DMS53 (cell line): ENCODE measurements at regions not wholly inside any gene's neighbourhood (a gene's known extent, or its start where the extent isn't known, plus 50 kb on each side); places are given as distances from the start of the nearest gene placed in this dataset.
"Not testable (repeated sequence)": the region's sequence is repeated elsewhere in the genome, so short reads cannot be mapped to it uniquely, and the experiment has no call there.

Source experiments
- DNase-seq: peaks from one replicate; lab custom pipeline; 2025; lab: John Stamatoyannopoulos, UW

DNA sequence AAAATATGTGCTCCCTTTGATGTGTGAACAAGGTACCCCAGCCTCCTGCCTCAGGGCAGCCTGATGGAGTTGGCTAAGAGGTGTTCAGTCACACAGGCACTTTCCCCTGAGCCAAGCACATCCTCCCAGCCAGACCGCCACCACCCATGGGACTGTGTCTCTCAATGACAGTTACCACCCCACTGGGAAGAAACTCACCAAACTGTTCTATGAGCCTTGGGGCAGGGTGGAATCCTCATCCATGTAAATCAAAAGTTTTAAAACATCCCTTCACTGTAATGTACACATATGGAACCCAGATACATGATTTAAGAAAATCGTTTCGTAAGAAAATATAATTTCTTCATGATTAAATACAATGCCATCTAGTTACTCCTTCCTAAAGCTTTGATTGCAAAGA is 138.4 kb upstream of the LSM14A start:
- DNase-seq = no peak

DNA sequence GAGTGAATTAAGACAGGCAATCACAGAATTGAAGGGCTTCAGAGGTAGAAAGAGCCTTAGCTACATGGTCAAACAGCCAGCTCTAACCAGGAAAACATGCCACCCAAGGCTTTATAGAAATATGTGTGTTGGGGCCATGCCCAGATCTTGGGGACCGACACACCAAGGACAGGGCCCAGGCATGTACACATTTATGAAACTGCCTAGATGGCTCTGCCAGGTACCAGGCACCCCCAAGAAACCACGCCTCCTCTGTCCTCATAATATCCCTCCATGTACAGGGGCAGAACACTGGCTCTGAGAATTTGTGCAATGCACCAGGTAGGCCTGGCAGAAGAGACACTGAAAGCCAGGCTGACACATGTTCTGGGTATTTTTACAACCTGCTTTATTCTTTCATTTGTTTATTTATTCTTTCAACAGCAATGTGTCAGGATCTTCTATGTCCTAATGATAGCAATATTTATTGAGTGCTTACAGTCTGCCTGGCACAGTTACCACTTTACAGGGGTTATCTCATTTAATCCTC is 137.9 kb upstream of the LSM14A start:
- DNase-seq = no peak

DNA sequence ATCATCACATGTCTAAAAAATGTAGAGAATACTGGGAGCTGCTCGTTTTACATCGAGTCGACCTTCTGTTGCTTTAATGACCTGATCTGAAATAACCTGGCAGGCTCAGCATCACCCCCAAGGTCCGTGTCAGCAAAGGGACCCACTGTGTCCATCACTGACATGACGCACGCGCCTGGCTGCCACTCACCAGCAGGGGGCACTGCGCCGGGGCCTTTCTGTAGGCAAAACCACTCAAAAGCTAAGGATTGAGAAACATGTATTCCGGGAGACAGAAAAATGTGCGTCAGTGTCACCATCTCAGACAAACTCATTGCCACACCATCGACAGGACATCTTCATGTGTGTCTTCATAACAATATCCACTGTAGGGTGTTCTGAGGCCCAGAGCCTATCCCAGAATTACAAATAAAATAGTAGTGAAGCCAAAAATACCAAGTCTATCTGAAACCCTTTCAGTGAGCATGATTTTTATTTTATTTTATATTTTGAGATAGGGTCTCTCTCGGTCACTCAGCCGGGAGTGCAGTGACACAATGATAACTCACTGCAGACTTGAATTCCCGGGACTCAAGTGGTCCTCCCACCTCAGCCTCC is 130.3 kb upstream of the LSM14A start:
- peak; percentile 59 for DNase-seq

DNA sequence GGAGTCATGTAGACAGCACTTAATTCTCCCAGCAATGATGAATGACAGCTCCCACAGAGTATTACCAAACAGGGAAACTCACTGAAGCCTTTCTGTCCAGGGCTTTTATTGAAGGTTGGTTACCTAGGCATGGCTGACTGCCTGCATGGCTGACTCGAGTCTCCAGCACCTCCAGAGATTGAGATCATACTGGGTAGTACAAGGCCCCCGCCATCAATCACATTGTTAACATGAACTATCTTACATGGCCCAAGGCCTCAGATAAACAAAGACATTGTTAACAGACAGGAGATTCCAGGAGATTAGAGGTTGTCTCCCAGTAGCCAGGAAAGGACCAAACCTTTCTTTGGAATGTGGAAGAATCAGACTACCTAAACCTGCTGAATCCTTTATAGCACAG is 128.3 kb upstream of the LSM14A start:
- no peak for DNase-seq

DNA sequence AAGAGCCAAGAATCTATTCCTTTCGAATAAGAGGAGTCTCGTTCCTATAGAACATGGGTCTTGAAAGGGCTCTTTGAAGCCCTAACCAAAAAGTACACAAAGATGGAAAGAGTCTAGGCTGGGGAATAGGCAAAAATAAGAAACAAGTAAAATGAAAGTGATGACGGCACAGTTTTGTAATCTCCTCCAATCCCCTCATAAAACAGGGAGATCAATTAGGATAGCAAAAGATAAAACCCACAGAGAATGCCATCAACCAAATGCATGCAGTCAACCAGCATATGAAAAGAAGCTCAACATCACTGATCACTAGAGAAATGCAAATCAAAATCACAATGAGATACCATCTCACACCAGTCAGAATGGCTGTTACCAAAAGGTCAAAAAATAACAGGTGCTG is 122.4 kb upstream of the LSM14A start:
- DNase-seq = no peak

DNA sequence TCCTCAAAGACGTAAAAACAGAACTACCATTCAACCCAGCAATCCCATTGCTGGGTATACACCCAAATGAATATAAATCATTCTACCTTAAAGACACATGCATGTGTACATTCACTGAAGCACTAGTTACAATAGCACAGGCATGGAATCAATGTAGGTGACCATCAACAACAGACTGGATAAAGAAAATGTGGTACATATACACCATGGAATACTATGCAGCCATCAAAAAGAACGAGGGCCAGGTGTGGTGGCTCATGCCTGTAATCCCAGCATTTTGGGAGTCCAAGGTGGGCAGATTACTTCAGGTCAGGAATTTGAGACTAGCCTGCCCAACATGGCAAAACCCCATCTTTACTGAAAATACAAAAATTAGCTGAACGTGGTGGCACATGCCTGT is 121.9 kb upstream of the LSM14A start:
- DNase-seq = not testable (repeated sequence)

DNA sequence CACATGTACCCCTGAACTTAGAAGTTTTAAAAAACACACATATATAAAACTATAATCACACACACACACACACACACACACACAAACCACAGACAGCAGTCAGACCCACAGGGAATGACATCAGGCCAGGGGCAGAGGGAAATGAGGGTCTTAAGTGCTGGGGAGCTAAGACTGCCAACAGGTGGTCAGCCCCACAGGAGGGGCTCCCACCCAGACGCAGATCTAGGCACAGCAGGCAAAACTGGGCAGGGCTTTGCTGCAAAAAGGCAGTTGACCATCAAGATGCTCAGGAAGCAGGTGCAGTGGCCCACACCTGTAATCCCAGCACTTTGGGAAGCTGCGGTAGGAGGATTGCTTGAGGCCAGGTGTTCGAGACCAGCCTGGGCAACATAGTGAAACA is 121.0 kb upstream of the LSM14A start:
- DNase-seq = no peak

DNA sequence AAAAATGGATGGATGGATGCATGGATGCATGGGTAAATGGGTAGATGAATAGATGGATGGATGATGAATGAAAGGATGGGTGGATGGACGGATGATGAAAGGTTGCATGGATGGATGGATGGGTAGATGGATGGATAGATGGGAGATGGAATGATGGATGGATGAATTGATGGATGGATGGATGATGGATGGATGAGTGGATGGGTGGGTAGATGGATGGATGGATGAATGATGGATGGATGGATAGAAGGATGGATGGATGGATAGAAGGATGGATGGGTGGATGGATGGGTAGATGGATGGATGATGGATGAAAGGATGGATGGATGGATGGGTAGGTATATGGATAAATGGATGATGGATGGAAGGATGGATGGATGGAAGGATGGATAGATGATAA is 115.1 kb upstream of the LSM14A start:
- no peak for DNase-seq

DNA sequence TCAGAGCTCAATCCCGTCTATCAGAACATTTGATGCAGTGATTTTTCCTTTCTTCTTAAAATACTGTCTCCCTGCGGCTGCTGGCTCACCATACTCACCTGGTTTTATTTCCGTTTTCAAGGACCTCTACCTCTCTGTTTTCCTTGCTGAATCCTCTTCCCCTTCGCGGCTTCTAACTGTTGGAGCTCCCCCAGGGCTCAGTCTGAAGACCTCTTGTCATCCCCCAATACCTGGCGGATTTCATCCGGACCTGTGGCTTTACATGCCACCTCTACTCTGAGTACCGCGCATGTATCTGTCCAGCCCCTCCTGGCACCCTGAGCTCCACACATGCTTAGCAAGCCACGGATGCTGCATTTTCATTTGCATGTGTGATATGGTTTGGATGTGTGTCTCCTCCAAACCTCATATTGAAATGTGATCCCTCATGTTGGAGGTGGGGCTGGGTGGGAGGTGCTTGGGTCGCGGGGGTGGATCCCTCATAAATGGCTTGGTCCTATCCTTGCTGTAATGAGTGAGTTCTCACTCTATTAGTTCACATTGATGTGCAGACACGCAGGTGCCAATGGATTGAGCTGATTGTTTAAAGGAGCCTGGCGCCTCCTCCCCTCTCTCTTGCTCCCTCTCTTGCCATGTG is 106.2 kb upstream of the LSM14A start:
- no peak for DNase-seq

DNA sequence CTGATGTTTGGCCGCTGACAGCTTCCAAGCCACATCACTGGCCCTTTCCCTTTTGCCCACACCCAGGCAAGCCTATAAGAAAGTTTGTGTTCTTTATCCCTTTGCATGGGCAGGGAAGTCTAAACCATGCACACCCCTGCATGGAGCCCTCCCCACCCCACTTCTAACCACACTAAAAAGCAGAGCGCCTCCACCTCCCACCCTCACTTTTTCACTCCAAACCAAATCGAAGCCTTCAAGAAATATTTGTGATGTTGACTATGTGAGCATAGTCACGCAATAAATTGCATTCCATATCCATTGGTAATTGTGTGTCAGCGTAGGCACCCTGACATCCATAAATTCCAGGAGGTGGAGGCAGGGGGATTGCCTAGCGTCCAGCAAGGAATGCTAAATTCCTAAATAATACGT is 104.4 kb upstream of the LSM14A start:
- no peak for DNase-seq

DNA sequence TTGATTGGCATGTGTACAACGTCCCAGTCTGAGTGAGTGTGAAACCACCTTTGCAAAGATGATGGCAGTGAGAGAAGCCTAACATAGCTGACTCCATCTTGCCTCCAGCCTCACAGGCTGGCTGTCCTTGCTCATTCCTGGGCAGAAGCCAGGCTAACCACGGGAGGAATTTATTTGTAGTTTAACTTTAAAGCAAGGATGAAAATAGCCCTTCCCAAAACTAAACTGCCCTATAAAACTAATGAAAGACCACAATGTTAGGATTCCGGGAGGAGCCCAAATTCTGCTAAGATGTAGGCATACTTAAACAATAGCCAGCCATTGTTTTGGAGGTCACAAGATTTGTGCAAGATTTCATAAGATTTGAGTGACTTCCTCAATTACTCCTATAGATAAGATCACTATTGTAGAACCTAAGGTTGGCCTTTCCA is 96.6 kb upstream of the LSM14A start:
- no peak for DNase-seq

DNA sequence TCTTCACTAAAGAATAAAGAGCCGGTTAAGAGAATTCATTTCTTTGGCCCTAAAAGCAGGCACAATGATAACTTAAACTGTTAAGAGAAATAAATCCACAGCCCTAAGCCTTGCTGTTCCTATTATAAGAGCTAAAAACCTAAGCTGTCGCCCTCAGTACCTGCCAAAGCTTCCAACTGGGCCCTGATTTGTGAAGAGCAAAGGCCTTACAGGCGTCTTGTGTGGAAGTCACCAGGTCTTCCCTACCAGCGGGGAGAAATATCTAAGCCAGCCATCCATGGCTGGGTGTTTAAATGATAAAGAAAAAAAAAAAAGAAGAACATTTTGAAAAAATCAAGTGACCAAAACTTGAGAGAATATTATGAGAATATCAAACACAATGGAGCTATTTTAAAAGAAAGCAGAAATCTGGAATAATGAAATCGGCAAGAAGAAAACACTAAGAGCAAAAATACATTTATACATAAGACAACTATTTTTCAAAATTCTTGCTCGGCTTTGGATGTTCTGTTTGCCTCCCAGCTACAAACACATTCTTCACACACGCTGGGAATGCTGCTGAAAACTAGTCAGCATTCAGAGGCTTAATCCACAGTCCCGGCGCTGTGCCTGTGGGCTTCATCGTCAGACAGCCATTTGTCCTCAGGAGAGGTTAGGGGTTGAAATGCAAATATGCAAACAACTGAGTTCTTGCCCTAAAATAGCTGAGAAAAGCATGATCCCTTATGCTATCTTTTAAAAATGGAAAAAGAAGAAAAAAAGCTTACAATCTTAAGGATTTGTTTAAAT is 89.8 kb upstream of the LSM14A start:
- DNase-seq = no peak

DNA sequence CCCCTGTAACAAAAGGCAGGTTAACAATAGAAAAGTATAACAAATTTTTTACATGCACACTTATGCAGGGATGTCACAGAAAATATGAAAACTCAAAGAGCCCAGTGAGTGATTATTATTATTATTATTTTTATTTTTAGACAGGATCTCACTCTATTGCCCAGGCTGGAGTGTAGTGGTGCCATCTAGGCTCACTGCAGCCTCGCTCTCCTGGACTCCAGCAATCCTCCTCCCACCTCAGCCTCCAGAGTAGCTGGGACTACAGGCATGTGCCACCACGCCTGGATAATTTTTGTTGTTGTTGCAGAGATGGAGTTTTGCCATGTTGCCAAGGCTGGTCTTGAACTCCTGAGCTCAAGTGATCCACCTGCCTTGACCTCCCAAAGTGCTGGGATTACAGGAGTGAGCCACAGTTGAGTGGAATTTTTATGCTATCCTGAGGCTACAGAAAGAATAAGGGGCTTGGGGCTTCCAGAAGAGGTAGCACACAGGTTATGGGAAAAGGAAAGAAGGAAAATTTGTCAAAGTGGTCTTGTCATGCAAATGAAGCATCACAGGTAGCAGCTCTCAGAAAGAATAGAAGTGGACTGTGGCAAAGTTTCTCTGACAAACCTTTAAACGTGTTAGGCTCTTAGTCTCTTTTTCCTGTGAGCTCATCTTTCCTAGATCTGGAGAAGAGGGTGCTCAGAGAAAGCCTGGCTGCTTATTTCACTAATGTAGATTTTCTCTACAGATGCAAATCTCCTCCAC is 87.7 kb upstream of the LSM14A start:
- DNase-seq = no peak

DNA sequence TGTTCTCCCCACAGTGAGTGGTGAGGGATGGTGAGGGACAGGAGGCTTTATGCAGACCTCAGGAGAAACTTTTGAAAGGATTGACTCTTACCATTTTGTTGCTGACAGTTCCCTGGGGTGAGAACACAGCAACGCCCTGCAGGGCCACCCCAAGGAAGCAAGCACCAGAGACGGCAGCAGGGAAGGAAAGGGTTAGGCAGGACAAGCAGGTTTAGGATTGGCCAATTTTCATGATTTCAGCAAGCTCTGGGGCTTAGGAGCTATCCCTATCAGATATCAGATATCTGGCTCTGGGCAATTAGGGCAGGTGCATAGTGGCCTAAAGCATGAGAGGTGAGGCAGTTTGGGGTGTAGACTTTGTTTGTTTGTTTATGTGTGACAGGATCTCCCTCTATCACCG is 87.0 kb upstream of the LSM14A start:
- no peak for DNase-seq

DNA sequence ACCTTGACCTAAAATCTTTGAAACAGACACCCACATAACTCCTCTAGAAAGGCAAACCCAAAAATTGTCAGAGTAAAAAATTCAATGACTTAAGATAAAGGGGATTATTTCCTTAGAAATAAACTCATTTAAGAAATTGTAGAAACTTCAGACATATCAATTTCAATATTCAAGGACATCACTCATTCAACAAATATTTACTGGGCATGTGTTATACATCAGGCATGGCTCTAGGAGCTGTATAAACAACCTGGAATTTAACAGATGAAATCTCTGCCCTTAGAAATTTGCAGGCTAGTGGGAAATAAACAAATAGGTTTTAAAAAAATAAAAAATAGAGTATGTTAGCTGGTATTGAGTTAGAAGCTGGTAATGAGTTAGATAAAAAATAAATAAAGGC is 84.0 kb upstream of the LSM14A start:
- no peak for DNase-seq

DNA sequence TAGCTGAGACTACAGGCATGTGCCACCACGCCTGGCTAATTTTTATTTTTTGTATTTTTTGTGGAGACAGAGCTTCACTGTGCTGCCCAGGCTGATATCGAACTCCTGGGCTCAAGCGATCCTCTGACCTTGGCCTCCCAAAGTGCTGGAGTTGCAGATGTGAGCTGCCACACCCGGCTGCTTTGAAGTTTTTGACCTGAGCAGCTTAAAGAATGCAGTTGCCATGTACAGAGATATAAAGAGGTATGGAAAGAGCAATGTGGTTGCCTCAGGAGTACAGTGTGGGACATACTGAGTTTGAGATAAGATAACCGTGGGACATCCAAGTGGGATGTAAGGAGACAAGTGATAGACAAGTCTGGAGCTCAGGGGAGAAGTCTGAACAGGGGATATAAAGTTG is 82.7 kb upstream of the LSM14A start:
- no peak for DNase-seq

DNA sequence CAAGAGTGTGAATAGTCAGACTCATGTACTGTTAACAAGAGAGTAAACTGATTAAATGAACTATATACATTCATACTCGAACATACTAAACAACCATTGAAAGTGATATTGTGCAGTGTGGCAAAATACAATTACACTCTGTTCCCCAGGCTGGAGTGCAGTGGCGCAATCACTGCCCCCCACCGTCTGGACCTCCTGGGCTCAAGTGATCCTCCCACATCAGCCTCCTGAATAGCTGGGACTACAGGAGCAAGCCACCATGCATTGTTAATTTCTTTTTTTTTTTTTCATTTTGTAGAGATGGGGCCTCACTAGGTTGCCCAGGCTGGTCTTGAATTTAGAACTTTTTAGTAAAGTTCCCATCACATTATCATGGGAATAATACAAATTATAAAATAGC is 77.3 kb upstream of the LSM14A start:
- DNase-seq = no peak

DNA sequence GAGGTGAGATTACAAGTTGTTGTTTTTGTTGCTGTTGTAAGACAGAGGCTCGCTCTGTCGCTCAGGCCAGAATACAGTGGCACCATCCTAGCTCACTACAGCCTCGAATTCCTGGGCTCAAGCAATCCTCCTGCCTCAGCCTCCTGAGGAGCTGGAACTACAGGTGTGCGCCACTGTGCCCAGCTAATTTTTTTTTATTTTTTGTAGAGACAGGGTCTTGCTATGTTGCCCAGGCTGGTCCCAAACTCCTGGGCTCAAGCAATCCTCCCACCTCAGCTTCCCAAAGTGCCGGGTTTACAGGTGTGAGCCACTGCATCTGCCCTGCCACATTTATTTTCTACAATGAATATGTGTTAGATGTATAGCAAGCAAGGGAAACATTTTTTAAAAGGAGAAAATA is 76.9 kb upstream of the LSM14A start:
- DNase-seq = not testable (repeated sequence)

DNA sequence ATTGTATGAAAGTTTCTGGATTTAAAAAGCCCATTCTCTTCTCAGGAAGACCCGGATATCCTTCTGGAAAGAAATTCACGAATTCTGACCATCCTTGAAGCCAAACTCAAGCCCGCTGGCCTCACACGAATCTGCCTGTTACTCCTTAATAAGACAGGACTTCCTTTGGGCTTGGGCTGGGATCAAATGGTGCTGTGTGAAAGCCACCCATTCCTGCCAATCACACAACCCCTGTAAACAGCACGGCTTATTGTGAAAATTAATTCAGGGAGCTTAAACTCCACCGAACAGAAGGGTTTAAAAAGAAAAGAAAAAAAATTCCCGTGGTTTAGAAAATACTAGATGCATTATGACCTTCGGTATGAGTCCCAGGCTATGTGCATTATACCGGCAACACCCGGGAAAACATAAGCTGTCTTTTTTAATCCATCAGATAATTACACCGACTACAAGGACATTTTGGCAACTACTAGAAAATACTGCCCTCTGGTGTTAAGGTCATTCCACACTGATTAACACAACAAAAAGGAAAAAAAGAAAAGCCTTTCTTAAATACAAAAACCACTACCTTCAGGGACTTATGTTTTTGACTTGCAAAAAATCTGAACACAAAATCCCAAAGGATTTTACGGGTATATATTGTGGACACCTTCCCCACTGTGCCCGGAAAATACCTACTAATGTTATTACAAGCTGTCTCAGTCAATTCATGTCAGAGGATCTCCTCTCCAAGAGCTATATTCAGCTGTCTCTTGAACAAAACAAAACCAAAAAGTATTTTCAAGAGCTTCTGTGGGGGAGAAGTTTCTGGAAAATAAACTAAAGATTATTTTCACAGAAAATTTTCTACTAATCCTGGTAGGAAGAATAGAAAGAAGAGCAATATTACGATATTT is 76.0 kb upstream of the LSM14A start:
- DNase-seq = peak; percentile 72

DNA sequence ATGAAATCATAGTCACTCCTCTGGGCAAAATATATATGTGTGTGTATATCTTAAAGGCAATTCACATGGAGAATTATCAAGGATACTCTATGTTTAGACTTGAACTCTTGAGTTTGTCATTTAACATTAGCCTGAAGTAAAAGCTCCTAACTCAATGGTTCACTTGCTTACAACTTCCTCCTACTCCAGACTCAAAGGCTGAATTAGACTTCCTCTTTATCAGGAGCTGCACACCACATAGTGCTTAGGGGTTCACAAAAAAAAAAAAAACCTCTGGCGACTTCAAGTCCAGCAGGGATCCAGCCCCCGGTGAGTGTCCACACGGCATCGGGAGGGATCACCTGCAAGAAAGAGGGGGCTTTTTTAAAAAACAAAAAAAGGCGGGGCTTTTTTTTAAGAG is 68.2 kb upstream of the LSM14A start:
- no peak for DNase-seq

DNA sequence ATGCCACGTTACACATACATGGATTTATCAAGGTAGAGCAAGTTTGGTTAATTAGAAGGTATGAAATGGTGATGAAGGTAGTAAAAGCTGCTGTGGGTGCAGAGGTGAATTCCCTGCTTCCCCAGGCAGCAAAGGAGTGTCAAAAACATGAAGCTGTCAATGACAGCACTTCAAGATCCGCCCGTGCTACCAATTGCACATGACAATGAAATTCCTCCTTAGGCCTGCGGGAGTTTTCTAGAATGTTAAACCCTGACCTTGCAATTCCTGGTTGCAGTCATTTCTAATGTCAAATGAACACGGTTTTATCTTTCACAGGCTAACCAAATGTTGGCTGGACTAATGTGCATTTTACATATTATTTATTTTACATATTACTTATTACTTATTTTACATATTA is 67.7 kb upstream of the LSM14A start:
- no peak for DNase-seq
